Mucosa of rectum (tissue), 2 donors: ENCODE measurements at regions not wholly inside any gene's neighbourhood (a gene's known extent, or its start where the extent isn't known, plus 50 kb on each side); places are given as distances from the start of the nearest gene placed in this dataset.

Source experiments
- H3K27ac ChIP-seq, 2 donors: one replicate each; pipeline ENCODE4 v1.7.0; 2013; ENCODE audit warnings: inconsistent platforms in 2 of 2, low read depth in 2 of 2, low read length in 2 of 2
- H3K27me3 ChIP-seq, 2 donors: one replicate each; pipeline ENCODE4 v1.7.0; 2013; ENCODE audit warnings: low read length in 2 of 2; ENCODE audit not compliant: control insufficient read depth in 2 of 2, insufficient read depth in 2 of 2
- H3K36me3 ChIP-seq, 2 donors: one replicate each; pipeline ENCODE4 v1.7.0; 2013; ENCODE audit warnings: low read length in 2 of 2; ENCODE audit not compliant: control insufficient read depth in 2 of 2, insufficient read depth in 2 of 2
- H3K4me1 ChIP-seq, 2 donors: one replicate each; pipeline ENCODE4 v1.7.0; 2013; ENCODE audit warnings: low read length in 2 of 2, mild to moderate bottlenecking in 1 of 2; ENCODE audit not compliant: control insufficient read depth in 2 of 2, insufficient read depth in 2 of 2
- H3K4me3 ChIP-seq, 2 donors: one replicate each; pipeline ENCODE4 v1.7.0; 2013; ENCODE audit warnings: low read length in 2 of 2
- H3K9ac ChIP-seq, 2 donors: one replicate each; pipeline ENCODE4 v1.7.0; 2013; ENCODE audit warnings: low read length in 2 of 2, low read depth in 1 of 2, mild to moderate bottlenecking in 1 of 2
- H3K9me3 ChIP-seq, 2 donors: one replicate each; pipeline ENCODE4 v1.7.0; 2013; ENCODE audit warnings: low read length in 2 of 2; ENCODE audit not compliant: control insufficient read depth in 2 of 2
- donor health status: healthy.
- donor health status: Normal muscosa, but diverticular disease.

DNA sequence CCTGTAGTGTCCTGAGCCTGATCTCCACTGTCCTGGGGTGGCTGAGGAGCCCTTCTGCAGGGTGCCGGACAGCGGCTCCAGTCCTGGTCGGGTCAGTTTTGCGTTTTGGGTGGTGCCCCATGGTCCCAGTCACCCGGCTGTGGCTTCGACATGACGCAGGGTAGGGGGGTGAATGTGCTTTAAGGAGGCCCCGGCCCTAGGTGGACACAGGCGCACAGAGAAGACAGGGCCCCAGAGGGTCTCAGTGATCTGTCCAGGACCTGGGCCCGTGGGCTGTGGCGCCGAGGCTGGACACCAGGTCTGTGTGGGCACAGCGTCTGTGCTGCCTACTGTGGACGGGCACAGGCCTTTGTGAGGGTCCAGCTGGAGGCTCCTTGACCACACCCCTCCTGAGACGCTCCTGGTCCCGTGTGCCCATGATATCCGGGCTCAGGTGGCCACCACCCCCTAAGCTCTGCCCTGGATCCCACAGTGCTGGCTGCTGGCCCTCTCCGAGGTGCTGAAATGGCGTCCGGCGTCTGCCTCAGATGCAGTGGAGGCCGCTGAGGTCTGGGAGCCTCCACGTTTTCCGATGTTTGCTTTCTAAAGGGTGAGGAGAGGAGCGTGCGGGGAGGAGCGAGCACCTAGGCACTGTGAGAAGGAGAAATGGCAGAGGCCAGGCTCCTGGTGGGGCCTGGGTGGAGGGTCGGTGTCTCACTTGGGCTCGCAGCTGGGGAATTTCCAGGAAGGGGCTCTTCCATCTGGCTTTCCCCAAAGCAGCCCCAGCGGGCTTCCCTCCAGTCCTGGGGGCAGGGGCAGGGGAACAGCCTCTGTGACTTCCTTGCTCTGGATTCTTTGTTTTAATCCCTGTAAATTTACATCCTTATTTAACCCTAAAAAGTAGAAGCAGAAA is 56.1 kb upstream of the ACSF3 start:
- no peaks in the 10 kb centered on the region for H3K36me3 ChIP-seq
- H3K27ac ChIP-seq = no peak overlapping the region
- no peaks in the 10 kb centered on the region for H3K27me3 ChIP-seq
- no peak overlapping the region for H3K4me3 ChIP-seq
- no peaks in the 10 kb centered on the region for H3K9me3 ChIP-seq
- H3K9ac ChIP-seq = no peak overlapping the region
- H3K4me1 ChIP-seq = no peaks in the 10 kb centered on the region

DNA sequence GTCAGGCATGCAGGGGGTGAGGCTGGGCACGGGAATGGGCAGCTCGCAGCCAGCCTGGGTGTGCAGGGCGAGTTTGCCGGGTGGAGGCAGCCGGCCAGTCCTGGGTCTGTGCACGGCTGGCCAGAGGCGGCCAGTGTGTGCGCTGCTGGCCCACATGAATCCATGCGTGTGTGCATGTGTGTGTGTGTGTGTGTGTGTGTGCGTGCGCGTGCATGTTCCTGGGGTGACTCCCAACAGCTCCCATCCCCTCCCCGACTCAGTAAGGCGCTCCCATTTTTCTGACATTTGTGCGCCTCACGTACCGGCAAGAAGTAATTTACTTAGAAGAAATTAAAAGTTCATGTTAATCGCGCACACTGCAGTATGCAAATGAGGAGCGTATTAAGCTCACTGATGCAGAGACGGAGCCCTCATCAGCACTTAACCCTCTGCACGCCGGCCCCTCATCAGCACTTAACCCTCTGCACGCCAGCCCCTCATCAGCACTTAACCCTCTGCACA is 55.4 kb upstream of the ACSF3 start:
- no peaks in the 10 kb centered on the region for H3K4me1 ChIP-seq
- H3K9ac ChIP-seq = no peak overlapping the region
- H3K27me3 ChIP-seq = no peaks in the 10 kb centered on the region
- H3K4me3 ChIP-seq = no peak overlapping the region
- no peaks in the 10 kb centered on the region for H3K36me3 ChIP-seq
- no peaks in the 10 kb centered on the region for H3K9me3 ChIP-seq
- no peak overlapping the region for H3K27ac ChIP-seq

DNA sequence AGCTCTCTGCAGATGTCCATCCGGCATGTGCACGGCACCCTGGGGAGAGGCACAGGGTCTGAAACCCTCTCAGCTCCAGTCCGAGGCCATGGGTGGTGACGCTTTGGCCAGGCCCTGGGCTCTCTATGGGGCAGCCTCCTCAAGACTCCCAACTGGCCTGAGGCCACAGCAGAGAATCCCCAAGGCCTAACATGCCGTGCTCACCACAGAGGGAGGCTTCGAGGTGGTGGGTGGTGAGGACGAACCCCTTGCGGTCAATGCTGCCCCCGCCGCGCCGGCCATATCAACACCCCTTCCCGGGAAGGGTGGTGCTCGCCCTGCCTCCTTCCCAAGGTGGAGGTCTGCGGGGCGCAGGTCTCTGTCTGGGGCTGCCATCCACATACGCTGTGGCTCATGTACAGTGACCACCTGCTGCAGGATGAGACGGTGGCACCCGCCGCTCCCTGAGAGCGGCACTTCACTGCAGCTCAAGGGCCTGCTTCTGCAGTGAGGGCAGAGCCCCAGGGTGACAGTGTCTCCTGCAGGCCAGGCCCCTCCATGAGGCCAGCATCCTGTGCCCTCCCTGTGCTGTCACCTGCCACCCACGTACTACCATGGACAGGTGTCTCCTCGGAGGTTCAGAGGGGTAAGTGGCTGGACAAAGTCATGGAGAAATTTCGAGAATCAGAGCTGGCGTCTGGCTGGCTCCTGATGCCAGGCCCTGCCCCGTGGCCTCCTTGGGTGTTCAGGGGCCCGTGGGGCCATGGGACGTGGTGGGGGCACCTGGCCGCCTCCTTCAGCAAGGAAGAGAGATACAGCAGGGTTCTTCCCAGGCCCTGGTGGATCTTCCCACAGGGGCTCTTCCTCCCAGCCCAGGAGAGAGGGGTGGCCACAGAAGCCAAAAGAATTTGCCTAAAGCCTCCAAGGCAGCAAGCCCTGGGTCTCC is 54.6 kb upstream of the ACSF3 start:
- Histone ChIP-seq H3K27ac (no peak overlapping the region), H3K27me3 (peaks cover 0 to 1% of the 10 kb centered on the region in 2 donors), H3K4me3 (no peak overlapping the region), H3K4me1 (no peaks in the 10 kb centered on the region), H3K9me3 (no peaks in the 10 kb centered on the region), H3K36me3 (no peaks in the 10 kb centered on the region), H3K9ac (no peak overlapping the region)

DNA sequence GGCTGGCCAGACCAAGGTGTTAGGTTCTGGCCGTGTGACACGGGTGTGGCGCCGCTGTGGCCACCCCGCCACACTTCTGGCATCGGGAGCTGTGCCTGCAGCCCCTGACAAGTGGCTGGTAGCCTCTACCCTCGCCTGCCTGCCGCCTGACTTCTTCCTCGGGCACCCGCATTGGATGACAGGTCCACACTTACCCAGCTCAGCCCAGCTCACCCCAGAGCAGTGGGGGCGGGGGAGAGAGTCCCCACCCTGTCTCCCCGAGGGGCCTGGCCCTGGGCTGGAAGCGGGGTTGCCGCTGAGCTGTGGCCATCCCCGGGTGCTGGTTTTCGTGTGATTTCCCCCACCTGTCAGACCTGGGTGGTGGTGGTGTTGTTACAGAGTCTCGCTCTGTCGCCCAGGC is 53.9 kb upstream of the ACSF3 start:
- H3K27me3 ChIP-seq = peaks cover 0 to 6% of the 10 kb centered on the region in 2 donors
- H3K36me3 ChIP-seq = no peaks in the 10 kb centered on the region
- no peak overlapping the region for H3K4me3 ChIP-seq
- H3K9ac ChIP-seq = no peak overlapping the region
- H3K27ac ChIP-seq = no peak overlapping the region
- H3K9me3 ChIP-seq = no peaks in the 10 kb centered on the region
- H3K4me1 ChIP-seq = no peaks in the 10 kb centered on the region

DNA sequence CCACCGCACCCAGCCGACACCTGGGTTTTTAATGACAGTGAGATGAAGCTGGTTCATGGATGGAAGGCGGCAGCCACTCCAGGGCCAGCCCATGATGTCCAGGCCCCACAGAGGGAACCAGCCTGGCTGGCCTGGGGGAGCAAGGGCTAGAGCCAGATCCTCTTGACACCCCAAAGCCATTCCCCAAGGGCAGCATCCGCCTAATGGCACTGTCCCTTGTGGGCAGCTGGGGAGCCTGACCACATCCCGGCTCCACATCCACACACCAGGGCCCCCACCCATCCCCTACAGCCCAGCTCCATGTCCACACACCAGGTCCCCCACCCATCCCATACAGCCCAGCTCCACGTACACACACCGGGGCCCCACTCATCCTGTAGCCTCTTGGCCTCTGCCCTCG is 53.3 kb upstream of the ACSF3 start:
- Histone ChIP-seq H3K4me1 (no peaks in the 10 kb centered on the region), H3K36me3 (no peaks in the 10 kb centered on the region), H3K27me3 (peaks cover 0 to 6% of the 10 kb centered on the region in 2 donors), H3K4me3 (no peak overlapping the region), H3K27ac (no peak overlapping the region), H3K9me3 (no peaks in the 10 kb centered on the region), H3K9ac (no peak overlapping the region)

DNA sequence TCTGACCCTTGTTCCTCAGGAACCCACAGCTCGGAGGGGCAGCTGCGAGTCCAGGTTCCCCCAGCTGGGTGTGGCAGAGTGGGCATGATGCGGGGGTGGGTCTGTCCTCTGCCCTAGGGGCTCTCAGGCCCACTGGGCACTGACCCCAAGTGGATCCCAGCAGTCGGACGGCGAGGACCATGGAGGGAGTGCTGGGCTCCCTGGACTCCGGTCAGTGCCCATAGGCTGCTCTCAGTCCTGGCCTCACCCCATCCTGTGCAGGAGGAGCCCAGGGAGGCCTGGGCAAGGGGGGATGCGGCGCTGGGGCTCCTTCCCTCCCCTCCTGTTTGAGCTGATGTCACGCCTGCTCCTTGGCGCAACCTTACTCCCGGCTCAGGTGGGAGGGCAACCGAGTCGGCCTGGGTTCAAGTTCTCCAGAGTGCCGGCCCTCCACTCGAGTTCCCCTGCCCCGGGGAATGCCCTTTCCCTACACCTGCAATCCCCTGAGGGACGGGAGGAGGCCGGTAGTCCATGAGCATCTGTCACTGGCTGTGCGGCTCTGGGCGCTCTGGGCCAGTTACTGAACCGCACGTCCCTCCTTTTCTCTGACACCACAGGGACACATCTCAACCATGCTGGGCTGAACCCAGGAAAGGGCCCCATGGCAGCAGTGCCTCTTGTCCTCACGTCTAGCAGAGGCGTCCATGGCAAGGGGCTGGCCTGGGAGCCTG is 52.6 kb upstream of the ACSF3 start:
- Histone ChIP-seq H3K27me3 (peaks cover 0 to 6% of the 10 kb centered on the region in 2 donors), H3K36me3 (no peaks in the 10 kb centered on the region), H3K9me3 (no peaks in the 10 kb centered on the region), H3K9ac (no peak overlapping the region), H3K4me3 (no peak overlapping the region), H3K27ac (no peak overlapping the region), H3K4me1 (no peaks in the 10 kb centered on the region)

DNA sequence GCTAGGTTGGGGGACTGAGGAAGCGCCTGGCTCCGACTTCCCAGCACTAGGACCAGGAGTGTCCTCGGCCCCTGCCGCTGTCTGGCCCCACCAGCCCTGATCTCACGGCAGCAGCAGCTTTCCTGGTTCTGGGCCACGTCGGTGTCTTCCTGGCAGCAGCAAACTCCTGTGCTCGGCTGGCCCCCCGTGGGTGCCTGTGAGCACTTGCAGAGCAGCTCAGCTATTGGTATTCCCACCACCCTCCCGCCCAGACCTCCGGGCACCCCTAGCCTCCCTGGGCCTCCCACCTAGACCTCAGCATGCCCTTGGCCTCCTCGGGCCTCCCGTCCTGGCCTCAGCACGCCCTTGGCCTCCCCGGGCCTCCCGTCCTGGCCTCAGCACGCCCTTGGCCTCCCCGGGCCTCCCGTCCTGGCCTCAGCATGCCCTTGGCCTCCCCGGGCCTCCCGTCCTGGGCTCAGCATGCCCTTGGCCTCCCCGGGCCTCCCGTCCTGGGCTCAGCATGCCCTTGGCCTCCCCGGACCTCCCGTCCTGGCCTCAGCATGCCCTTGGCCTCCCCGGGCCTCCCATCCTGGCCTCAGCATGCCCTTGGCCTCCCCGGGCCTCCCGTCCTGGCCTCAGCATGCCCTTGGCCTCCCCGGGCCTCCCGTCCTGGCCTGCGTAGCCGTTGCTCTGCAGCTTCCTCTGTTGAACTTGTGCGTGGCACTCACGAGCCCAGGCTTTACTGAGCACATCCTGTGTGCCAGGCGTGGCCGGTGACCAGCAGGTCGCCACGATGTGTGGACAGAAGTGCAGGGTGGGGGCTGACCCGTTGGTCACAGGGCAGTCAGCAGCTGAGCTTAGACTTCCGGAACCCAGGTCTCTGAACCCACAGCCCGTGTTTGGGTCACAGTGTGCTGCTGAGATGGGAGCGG is 51.8 kb upstream of the ACSF3 start:
- H3K9me3 ChIP-seq = no peaks in the 10 kb centered on the region
- peaks cover 4 to 6% of the 10 kb centered on the region in 2 donors for H3K27me3 ChIP-seq
- H3K4me1 ChIP-seq = no peaks in the 10 kb centered on the region
- H3K36me3 ChIP-seq = no peaks in the 10 kb centered on the region
- H3K9ac ChIP-seq = no peak overlapping the region
- no peak overlapping the region for H3K4me3 ChIP-seq
- H3K27ac ChIP-seq = no peak overlapping the region

DNA sequence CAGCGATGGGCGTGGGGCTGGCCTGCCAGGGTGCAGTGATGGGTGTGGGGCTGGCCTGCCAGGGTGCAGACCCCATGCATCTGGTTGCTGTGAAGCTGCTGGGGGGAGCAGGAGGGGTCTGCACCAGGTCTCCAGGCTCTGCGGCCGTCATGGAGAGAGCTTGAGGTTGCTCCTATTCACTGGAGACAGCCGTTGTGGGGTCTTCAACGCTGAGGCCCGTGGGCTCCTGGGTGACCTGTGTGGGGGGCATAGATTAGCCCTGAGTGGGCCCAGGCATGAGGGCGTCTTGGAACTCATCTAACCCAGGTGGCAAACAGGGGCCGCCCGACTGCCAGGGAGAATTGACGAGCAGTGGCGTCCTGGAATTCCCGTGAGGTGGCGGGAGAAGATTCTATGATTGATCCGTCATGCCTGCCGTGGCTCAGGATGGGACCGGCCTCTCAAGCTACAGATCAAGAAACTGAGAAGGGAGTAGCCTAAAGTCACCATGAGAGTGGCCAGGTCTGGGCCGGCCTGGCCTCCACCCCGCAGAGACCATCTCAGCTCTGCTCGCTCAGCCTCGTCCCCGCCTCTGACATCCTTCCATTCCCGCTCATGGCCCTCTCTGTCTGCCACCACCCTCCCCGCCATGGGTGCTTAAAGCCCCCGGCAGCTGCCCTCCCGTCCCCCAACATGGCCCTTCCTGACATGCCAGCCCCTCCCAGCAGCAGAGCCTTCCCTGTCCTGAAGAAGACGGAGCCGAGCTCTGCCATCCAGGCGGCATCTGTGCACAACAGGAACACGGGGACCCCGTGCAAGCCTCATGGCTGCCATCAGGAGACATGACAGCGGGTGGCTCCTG is 50.7 kb upstream of the ACSF3 start:
- Histone ChIP-seq H3K36me3 (no peaks in the 10 kb centered on the region), H3K27ac (no peak overlapping the region), H3K9ac (no peak overlapping the region), H3K4me1 (no peaks in the 10 kb centered on the region), H3K9me3 (no peaks in the 10 kb centered on the region), H3K4me3 (no peak overlapping the region), H3K27me3 (peaks cover 6 to 9% of the 10 kb centered on the region in 2 donors)
